GM21786 (cell line): ENCODE measurements at regions not wholly inside any gene's neighbourhood (a gene's known extent, or its start where the extent isn't known, plus 50 kb on each side); places are given as distances from the start of the nearest gene placed in this dataset.
"Not testable (repeated sequence)": the region's sequence is repeated elsewhere in the genome, so short reads cannot be mapped to it uniquely, and the experiment has no call there.

ENCODE experiments used
- ATAC-seq: cut with Tn5 transposase; IDR thresholded peaks from one replicate; pipeline ENCODE4 v1.9.1; 2021; ENCODE audit not compliant: unreplicated experiment

DNA sequence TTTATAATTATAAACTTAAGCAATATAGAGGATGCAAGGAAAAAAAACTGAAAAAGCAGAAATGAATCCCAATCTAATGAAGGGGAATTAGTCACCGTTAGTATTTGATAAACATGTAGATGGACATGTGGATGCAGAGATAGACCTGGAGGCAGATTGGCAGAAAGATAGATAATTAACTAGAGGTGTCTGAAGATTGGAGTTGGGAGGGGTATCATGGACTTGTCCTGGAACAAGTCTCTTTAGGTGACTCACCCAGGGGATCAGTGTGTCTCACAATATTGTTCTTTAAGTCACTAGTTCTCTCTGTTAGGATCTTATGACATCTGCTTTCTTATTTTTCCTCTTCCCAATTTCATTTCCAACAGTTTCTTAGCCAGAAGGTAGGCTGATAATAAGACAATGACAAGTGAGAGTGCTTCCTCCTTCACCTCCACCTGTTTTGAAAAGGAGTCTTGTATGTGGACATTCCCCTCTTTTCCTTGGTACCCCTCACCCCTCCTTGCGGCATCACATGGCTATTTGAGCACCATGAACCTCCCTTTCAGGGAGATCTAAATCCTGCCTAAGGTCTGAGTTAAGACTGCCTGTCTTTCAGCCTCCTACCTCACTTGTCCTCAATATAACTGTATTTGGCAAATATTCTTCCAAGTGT, 987.7 kb downstream of the TSN start:
- ATAC-seq = no peak

DNA sequence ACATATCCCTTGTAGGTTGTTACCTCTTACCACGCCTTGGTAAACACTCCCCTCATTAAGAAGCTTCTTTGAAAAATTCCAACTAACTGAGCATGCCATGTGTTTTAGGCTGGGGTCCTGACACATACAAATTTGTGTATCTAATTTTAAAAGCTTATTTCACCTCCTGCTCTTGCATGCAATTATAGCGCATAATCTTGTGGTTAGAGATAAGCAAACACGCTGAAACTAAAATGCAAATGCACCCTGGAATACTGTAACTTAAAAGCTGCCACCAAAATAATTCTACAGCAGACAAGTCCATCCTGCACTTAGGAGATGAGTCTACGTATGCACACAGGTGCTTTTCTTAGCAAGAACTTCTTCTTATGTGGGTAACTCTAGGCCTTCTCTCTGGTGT, 990.2 kb downstream of the TSN start:
- no peak for ATAC-seq

DNA sequence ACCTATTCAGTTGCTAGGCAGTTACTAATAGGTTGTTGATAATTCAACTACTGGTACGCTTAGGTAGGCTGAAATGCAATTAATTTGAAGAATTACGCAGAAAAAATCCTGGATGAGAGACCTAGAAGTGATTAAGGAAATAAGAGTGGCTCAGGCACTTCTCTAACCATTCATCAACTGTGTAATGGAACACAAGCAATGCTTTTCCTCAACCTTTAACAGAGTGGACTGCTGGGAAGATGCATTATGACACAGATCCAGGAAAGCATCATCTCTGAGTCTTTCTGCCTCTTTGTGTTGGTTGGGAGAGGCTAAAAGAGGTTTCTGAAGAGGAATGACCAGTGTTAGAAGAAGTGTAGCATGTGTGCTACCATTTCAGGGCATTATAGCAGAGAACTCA, 992.2 kb downstream of the TSN start:
- no peak for ATAC-seq

DNA sequence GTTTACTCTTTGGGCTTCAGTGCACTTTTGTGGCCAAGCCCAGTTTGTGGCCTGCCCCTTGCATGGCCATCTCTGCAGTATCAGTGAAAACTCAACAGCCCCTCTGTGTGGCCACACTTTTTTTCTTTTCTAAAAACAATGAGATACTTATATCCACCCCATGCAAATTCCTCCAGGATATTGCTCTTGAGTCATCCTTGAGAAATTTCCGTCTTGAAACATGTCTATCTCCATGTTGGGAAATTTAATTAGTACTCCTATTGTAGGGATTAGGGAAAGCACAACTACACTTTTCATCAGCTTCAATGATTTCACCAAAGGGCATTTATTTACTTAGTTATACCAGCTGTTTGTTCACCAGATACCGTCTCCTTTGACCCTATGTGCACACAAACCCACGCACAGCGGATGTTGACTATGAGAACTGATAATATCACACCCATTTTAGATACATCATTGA, 993.1 kb downstream of the TSN start:
- ATAC-seq = no peak

DNA sequence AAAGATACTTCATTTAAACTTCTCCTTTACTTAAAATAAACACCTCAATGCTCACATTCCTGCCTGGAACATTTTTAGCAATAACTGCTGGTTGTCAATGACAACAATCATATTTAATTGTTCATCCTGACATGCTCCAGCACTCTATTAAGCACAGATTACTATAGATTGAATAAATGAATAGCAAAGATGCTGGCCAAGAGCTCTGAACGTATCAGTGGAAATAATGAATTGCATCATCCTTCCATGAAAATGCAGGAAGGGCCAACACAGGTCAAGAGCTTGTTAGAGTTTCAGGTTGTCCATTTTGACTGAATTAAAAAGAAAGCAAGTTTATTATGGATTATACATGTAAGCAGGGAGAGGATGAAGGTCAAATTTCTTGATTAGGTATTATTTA, 994.0 kb downstream of the TSN start:
- no peak for ATAC-seq

DNA sequence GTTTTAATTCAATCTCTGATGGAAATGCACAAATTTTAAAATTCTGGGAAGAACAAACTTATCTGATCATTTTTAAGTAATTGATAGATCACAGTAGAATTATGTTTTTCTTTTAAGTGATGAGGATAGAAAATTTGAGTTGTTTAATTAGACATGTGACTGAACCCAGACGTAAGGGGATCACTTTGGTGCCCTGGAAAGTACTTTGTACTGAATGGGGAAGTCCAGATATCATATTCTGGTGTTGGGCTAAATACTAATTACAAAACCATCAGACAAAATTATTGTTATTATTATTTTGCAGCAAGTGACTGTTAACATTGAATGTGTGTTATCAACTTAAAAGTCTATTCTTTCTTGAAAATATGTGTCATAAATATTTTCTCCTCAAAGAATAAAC, 994.6 kb downstream of the TSN start:
- no peak for ATAC-seq

DNA sequence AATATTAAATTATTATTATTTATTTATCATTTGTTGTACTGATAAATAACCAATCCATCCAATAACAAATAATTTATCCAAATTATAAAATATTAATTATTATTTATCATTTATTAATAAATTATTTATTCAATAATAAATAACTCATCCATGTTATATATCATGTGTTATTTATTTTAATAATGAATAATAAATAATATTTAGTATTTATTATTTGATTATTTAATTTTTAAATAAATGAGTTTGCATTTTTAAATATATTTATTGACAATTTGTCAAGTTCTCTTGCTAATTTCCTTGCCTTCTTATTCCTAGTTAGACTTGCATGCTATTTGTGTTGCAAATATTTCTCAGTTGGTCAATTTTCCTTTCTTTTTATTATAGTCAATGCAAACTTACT, 995.4 kb downstream of the TSN start:
- ATAC-seq = no peak

DNA sequence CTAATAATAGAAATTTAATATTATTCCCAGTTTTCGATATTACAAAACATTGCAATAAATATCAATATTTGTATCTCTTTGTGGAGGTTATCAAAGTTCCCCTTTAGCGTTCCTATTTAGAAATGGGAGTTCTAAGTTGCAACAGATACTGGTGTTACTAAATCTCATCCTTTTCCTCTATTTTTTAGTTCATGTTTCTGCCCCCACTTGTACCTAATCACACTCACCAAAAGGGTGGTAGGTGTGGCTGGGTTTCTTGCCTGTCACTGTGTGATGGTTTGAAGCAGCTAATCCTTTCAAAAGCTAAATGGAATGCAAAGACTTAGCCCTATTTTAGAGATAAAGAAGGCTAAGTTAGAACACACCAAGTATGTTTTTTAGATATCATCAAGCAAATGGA, 997.9 kb downstream of the TSN start:
- no peak for ATAC-seq

DNA sequence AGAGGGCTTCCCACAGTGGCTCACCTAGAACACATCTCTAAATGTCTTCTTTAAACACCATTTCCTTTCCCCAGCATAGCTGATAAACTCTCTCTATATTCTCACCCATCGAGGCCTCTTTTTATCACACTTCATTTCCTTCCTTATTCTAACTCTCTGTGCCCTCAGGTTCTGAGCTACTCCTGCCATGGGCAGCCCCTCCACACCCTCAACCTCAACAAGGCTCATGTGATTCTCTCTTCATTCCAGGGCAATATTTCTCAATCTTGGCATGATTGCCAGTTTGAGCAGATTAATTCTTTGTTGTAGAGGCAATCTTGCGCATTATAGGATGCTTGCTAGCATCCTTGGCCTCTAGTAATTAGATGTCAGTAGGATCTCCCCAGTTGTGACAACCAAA, 999.1 kb downstream of the TSN start:
- no peak for ATAC-seq

DNA sequence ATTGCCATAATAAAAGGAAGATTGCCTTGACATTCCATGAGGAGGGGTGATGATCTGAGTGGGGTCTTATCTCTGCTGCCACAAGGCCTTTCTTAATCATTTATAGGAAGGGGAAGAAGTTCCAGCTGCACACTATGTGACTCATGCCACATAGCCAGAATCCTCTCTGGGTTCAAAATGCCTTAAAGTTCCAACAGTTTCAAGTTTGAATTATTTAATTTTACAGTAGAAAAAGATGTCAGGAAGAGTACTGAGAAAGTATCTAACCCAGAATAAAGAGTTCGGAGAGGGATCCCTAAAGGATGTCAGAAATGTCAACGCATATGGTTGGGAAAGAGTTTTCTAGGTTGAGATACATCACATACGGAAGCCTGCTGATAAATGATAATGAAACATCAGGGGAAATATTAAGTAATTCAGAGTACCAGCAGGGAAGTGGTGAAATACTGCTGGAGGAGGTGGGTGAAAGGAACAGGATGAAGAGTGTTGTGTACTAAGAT, 999.9 kb downstream of the TSN start:
- ATAC-seq = no peak

DNA sequence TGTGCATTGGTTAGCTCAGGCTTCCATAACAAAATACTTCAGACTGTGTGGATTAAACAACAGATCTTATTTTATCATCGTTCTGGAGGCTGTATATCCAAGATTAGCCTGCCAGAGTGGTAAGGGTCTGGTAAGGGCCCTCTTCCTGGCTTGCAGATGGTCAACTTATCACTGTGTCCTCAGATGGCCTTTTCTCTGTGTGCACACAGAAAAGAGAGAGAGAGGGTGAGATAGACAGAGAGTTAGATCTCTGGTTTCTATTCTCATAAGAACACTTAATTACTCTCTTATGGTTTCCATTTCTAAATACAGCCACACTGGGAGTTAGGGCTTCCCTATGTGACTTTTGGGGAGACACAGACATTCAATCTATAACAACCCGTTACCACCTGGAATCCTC, 1003.5 kb downstream of the TSN start:
- no peak for ATAC-seq

DNA sequence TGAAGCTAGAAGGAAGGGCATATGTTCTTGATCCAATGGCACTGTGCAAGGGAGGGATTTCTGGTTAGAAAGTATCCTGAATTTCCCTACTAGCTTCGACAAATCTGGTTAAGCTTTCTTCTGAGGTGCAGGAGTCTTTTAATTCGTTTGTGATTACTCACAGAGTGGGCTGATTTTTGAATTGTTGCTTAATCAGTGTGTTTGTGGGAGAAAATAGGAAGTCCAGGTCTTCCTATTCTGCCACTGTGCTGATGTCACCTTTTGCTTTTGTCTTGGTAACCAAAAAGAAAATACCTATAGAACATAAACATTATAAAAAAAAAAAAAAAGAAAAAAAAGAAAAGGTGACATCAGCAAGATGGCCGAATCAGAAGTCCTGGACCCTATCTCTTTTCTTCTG, 1008.6 kb downstream of the TSN start:
- no peak for ATAC-seq

DNA sequence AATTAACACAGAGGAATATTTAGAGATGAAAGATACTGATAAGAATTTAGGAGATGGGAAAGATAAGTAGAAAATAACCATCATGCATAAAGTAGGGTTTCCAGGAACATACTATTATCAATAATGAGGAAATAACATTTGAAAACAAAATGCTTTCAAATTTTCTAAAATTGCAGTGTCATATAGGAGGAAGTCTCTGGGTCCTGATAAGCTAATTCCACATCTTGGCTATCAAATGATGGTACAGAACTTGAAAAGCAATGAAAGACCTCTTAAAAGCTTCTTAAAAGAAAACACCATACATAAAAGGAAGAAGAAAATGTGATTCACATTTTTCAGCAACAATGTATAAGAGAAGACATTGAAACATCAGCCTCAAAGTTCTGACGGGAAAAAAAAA, 1024.8 kb downstream of the TSN start:
- ATAC-seq = no peak

DNA sequence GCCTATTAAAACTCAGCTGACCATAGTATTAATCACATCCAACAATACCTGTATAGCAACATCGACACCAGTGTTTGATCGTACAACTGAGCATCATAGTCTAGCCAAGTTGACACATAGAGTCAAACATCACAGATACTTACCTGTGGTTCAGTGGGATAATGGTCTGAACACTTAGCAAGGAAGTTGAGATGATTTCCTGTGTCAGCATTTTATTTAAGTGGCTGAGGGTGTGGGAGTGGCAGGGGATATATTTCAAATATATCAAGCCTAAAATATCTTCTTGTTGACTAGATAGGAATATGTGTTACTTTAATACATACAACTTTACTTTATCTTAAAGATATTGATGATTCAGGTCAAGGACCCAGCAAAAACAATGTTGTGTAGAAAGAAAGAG, 1038.6 kb downstream of the TSN start:
- no peak for ATAC-seq

DNA sequence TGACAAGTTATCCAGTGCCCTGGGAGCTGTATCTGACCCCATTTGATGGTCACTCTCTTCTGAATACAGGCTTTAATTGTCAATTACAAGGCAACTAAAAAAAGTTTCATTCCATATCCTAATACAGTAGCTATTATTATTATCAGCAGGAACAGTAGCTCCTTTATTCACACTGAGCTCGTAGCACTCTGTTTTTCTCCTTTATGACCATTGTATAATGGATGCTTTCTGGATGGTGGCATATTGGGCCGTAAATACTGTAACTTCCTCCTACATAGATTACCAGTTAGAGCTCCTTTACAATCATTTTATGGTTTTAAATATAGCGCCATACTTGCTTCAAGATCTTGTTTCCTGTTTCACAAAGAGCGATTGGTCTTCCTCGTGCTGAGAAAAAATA, 1040.3 kb downstream of the TSN start:
- no peak for ATAC-seq

DNA sequence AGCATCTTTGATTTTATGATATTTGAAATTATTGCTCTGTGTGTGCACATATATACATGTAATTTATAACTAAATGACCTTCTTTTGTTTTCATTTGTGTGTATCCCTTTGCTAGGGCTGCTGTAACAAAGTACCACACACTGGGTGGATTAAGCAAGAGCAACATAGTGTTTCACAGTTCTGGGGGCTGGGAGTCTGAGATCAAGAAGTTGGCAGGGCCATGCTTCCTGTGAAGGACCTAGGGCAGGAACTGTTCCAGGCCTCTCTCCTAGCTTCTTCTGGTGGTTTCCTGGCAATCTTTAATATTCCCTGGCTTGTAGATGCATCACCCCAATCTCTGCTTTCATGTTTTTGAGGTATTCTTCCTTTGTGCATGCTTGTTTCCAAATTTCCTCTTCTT, 1043.9 kb downstream of the TSN start:
- ATAC-seq = no peak

DNA sequence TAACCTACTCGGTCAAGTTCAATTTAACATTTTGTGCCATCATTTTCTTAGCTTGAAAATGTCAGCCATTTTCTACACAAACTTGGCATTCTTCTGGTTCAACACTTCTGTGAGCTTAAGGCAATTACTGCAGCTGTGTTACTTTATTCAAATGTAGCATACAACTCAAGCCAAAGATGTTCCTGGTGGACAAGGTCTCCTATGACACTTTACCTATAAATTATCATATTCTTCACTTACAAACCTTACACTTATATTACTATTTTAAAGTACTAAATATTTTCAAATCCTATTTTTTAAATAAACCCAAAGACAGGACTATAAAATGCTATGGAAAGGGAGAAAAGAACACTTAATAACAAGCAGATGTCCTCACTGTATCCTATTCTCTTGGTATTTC, 1045.3 kb downstream of the TSN start:
- ATAC-seq = no peak

DNA sequence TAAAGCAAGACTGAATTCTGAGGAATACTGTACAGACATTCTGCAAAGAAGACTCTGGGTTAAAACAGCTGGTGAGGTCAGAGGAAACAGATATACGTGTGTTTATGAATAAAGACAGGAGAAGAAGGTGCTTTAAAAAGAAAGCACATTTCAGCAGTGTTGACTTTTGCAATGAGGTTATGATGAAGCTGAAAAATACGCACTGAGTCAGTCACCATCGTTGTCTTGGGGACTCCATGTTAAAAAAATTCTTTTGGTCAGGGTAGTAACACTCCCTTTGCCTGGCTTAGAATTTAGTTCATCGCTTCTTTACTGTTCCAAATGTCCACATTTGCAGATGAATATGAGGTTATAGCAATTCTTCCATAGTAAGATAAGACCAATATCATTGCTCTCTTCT, 1049.0 kb downstream of the TSN start:
- no peak for ATAC-seq

DNA sequence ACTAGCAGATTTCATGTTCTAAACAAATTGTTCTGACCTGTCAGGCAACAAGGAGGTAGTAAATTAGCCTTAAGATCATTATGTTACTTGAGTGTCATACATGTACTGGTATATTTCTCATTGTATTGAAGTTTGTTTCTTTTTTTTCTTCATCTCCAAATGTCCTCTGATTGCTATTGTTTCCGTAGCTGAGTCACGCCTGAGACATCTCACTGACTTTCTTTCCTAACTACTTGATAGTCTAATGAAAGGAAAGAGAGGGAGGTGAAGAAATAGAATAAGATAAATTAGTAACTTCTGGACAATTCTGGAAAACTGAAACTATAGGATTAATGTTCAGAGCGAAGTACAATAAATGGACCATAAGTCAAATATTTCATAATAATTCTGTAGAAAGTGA, 1049.9 kb downstream of the TSN start:
- no peak for ATAC-seq

DNA sequence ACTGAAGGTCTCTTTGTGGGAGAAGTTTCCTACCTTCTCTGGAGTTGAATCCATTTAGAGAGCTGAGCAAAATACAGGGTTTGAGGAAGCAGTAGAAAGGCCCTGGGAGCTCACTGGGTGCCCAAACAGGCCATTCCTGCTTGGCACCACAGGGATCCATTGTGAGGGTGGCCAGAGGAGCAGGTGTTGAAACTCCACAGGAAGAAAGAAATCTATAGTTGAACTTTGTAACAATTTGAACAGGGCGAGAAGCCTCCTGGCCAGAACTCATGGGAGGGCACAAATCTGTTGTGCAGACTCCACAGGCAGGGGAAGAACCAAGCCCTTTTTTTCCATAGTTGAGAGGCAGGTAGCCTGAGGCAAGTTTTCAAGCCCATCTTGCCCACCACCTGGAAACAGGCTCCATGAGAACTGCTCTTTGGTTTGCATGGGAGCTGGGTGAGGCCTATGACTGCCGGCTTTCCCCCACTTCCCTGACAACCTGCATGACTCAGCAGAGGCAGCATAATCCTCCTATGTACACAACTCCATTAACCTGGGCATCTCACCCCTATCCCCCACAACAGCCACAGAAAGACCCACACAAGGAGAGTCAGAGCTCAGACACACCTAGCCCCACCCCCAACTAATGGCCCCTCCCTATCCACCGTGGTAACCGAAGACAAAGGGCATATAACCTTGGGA, 1053.0 kb downstream of the TSN start:
- no peak for ATAC-seq

DNA sequence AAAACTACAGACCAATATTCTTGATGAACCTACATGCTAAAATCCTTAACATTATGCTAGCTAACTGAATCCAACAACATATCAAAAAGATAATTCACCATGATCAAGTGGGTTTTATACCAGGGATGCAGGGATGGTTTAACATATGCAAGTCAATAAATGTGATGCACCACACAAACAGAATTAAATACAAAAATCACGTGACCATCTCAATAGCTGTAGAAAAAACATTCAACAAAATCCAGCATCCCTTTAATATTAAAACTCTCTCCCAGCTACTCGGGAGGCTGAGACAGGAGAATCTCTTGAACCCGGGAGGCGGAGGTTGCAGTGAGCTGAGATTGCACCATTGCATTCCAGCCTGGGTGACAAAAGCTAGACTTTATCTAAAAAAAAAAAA, 1056.8 kb downstream of the TSN start:
- not testable (repeated sequence) for ATAC-seq

DNA sequence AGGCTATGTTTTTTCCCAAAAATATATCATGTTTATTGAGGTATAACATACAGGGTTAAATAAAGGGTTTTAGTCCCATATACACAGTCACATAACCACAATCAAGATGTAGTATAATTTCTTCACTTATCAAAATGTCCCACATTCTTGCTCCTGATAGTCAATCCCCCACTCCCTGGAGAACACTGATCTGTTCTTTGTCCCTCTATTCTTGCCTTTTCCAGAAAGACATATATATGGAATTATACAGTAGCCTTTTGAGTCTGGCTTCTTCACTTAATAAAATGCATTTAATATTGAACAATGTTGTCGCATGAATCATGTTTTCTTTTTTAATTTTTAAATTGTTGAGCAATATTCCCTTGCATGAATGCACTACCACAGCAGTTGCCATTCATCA, 1059.7 kb downstream of the TSN start:
- no peak for ATAC-seq

DNA sequence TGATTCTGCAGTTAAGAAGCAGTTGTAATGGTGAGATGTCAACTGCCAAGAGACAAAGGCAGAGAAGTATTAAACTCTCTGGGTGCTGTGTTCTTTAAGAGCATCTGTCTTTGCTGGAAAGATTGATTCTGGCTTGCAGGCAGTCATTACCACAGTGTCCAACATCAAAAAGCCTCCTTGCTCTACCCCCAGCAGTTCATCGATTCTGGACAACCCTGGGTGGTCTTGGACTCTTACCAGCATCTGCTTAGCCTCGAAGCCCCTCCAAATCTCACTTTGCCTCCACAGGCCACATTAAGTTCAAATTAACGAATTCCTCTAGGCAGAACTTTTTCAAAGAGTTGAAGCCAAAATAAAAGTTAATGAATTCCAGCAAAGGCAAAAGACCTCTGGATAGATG, 1061.4 kb downstream of the TSN start:
- ATAC-seq = no peak
